ENCODE measurements at regions not wholly inside any gene's neighbourhood (a gene's known extent, or its start where the extent isn't known, plus 50 kb on each side); places are given as distances from the start of the nearest gene placed in this dataset.
"Not testable (repeated sequence)": the region's sequence is repeated elsewhere in the genome, so short reads cannot be mapped to it uniquely, and the experiment has no call there.

DNA sequence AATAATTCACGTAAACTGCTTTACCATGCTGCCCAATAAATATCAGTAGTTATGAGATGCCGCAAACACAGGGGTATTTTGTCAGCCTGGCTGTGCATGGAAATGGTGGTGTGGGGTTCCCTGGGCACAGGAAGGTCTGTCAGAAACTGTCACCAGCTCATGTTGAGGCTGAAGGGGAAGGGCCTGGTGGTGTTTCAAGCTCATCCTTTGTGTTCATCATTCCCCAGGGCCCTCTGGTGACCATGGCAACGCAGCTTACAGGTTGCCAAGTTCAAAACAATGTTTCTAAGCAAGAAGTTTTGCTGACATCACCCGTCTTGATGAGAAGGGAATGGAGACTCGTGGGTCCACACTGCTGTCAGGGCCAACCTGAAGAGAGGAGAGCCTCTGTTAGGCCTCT, 348.9 kb upstream of the C16orf82 start:
- Histone ChIP-seq H3K27me3 (ENCODE audit: control insufficient read depth in 1 of 2, insufficient read depth in 2 of 2, low read length in 2 of 2) (peaks cover 0 to 3% of the 10 kb centered on the region in 2 donors), H3K4me3 (ENCODE audit: low read depth in 1 of 2, low read length in 2 of 2) (no peak overlapping the region), H3K36me3 (ENCODE audit: control insufficient read depth in 2 of 2, insufficient read depth in 2 of 2, low read length in 1 of 2) (no peaks in the 10 kb centered on the region), H3K4me1 (ENCODE audit: control insufficient read depth in 2 of 2, insufficient read depth in 2 of 2, low read length in 1 of 2) (no peaks in the 10 kb centered on the region), H3K27ac (ENCODE audit: low read depth in 2 of 2, low read length in 1 of 2) (no peak overlapping the region), H3K9me3 (ENCODE audit: control insufficient read depth in 2 of 2, insufficient read depth in 1 of 2, low read depth in 1 of 2, low read length in 1 of 2) (no peaks in the 10 kb centered on the region)
- WGBS, 2 donors = 63 to 73% methylated on average over 5 of the region's 5 CpGs

DNA sequence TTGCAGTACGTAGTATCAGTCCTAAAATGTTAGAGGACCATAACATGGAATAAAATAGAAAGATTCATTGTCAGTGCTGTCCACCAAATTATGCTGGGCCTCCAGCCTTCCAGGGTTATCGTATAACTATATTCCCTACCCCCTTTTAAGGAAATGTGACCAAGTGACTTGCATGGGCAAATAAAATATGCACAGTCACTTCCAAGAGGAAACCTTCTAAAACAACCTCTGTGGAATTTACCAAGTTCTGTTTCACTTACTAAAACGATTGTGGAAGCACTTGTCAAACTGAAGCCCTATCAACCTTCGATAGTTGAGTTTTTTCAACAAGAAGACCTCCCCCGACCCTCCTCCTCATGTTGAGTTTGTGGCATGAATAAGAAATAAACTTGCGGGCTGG, 345.4 kb upstream of the C16orf82 start:
- Histone ChIP-seq H3K9me3 (ENCODE audit: control insufficient read depth in 2 of 2, insufficient read depth in 1 of 2, low read depth in 1 of 2, low read length in 1 of 2) (no peaks in the 10 kb centered on the region), H3K36me3 (ENCODE audit: control insufficient read depth in 2 of 2, insufficient read depth in 2 of 2, low read length in 1 of 2) (no peaks in the 10 kb centered on the region), H3K4me1 (ENCODE audit: control insufficient read depth in 2 of 2, insufficient read depth in 2 of 2, low read length in 1 of 2) (no peaks in the 10 kb centered on the region), H3K4me3 (ENCODE audit: low read depth in 1 of 2, low read length in 2 of 2) (no peak overlapping the region), H3K27me3 (ENCODE audit: control insufficient read depth in 1 of 2, insufficient read depth in 2 of 2, low read length in 2 of 2) (peaks cover 0 to 3% of the 10 kb centered on the region in 2 donors), H3K27ac (ENCODE audit: low read depth in 2 of 2, low read length in 1 of 2) (no peak overlapping the region)
- WGBS, 2 donors = 75 to 78% methylated on average over 6 of the region's 6 CpGs

- not testable (repeated sequence) for H3K9me3 ChIP-seq (ENCODE audit: control insufficient read depth in 2 of 2, insufficient read depth in 1 of 2, low read depth in 1 of 2, low read length in 1 of 2); H3K4me3 ChIP-seq (ENCODE audit: low read depth in 1 of 2, low read length in 2 of 2); H3K36me3 ChIP-seq (ENCODE audit: control insufficient read depth in 2 of 2, insufficient read depth in 2 of 2, low read length in 1 of 2); H3K4me1 ChIP-seq (ENCODE audit: control insufficient read depth in 2 of 2, insufficient read depth in 2 of 2, low read length in 1 of 2); H3K27ac ChIP-seq (ENCODE audit: low read depth in 2 of 2, low read length in 1 of 2); H3K27me3 ChIP-seq (ENCODE audit: control insufficient read depth in 1 of 2, insufficient read depth in 2 of 2, low read length in 2 of 2)
- 91 to 95% methylated on average over 3 of the region's 3 CpGs for WGBS, 2 donors
These were observed 344.8 kb upstream of the C16orf82 start for GRCh38 chr16:26721957-26722356.

DNA sequence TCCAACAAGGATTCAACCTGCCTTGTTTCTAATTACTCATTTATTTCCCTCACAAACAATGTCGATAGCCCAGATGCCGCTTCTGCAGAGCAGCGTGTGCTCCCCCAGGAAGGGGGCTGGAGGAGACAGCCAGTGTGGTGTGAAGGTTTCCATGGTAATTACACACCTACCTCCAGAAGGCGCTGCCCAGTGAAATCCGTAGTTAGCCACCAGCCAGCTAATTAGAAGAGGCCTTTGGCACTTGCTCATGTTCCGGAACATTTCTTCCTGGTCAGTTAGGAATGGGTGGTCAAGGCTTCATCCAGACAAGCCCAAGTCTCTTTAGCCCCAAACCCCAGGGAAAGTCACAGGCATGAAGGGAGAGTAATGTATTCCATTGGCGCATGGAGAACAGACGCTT, 342.5 kb upstream of the C16orf82 start:
- Histone ChIP-seq H3K4me3 (ENCODE audit: low read depth in 1 of 2, low read length in 2 of 2) (no peak overlapping the region), H3K9me3 (ENCODE audit: control insufficient read depth in 2 of 2, insufficient read depth in 1 of 2, low read depth in 1 of 2, low read length in 1 of 2) (no peaks in the 10 kb centered on the region), H3K36me3 (ENCODE audit: control insufficient read depth in 2 of 2, insufficient read depth in 2 of 2, low read length in 1 of 2) (no peaks in the 10 kb centered on the region), H3K27me3 (ENCODE audit: control insufficient read depth in 1 of 2, insufficient read depth in 2 of 2, low read length in 2 of 2) (no peaks in the 10 kb centered on the region), H3K27ac (ENCODE audit: low read depth in 2 of 2, low read length in 1 of 2) (no peak overlapping the region), H3K4me1 (ENCODE audit: control insufficient read depth in 2 of 2, insufficient read depth in 2 of 2, low read length in 1 of 2) (no peaks in the 10 kb centered on the region)
- 75 to 79% methylated on average over 8 of the region's 8 CpGs for WGBS, 2 donors

DNA sequence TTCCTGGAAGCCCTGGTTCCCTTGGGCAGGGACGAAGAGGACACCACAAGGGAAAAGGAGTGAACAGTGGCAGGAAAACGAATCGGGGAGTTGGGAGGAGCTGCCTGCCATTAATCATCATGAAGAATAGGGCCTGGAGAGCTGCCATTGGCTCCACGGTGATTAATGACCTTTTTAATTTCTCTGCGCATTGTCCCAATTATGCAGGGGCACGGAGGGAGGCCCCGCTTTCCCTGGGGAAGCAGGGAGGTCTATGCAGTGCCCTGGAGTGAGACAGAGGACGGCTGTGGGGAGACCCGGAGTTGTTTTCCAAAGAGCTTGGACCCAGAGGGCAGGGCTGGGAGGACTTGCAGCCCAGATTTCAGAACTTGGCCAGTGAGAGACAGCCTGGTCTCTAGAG, 338.9 kb upstream of the C16orf82 start:
- Histone ChIP-seq H3K4me3 (ENCODE audit: low read depth in 1 of 2, low read length in 2 of 2) (no peak overlapping the region), H3K27ac (ENCODE audit: low read depth in 2 of 2, low read length in 1 of 2) (no peak overlapping the region), H3K4me1 (ENCODE audit: control insufficient read depth in 2 of 2, insufficient read depth in 2 of 2, low read length in 1 of 2) (no peaks in the 10 kb centered on the region), H3K36me3 (ENCODE audit: control insufficient read depth in 2 of 2, insufficient read depth in 2 of 2, low read length in 1 of 2) (no peaks in the 10 kb centered on the region), H3K9me3 (ENCODE audit: control insufficient read depth in 2 of 2, insufficient read depth in 1 of 2, low read depth in 1 of 2, low read length in 1 of 2) (no peaks in the 10 kb centered on the region), H3K27me3 (ENCODE audit: control insufficient read depth in 1 of 2, insufficient read depth in 2 of 2, low read length in 2 of 2) (no peaks in the 10 kb centered on the region)
- WGBS, 2 donors = 11 to 13% methylated on average over 9 of the region's 9 CpGs

- Histone ChIP-seq H3K4me3 (ENCODE audit: low read depth in 1 of 2, low read length in 2 of 2) (no peak overlapping the region), H3K9me3 (ENCODE audit: control insufficient read depth in 2 of 2, insufficient read depth in 1 of 2, low read depth in 1 of 2, low read length in 1 of 2) (no peaks in the 10 kb centered on the region), H3K36me3 (ENCODE audit: control insufficient read depth in 2 of 2, insufficient read depth in 2 of 2, low read length in 1 of 2) (no peaks in the 10 kb centered on the region), H3K27ac (ENCODE audit: low read depth in 2 of 2, low read length in 1 of 2) (no peak overlapping the region), H3K4me1 (ENCODE audit: control insufficient read depth in 2 of 2, insufficient read depth in 2 of 2, low read length in 1 of 2) (no peaks in the 10 kb centered on the region), H3K27me3 (ENCODE audit: control insufficient read depth in 1 of 2, insufficient read depth in 2 of 2, low read length in 2 of 2) (no peaks in the 10 kb centered on the region)
- WGBS, 2 donors = 76 to 80% methylated on average over 2 of the region's 2 CpGs
These were observed 336.7 kb upstream of the C16orf82 start for GRCh38 chr16:26729951-26730541.

DNA sequence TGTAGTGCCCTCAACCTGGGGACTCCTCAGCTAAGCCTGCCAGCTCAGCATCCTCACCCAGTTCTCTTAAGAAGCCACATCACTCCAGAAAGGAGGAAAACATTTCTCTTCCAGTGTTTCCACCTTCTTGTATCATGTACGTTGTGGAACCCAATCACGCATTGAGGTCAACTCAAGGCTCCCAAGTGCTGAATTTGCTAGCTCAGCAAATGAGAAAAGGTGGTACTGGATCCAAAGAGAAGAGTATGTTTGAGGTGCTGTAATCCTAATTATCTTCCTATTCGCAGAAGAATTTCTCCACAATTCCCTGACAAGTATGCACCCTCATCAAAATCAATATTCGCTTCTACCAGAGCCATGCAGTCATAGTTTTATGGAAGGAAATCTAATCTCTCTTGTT, 335.0 kb upstream of the C16orf82 start:
- Histone ChIP-seq H3K27ac (ENCODE audit: low read depth in 2 of 2, low read length in 1 of 2) (no peak overlapping the region), H3K4me1 (ENCODE audit: control insufficient read depth in 2 of 2, insufficient read depth in 2 of 2, low read length in 1 of 2) (no peaks in the 10 kb centered on the region), H3K9me3 (ENCODE audit: control insufficient read depth in 2 of 2, insufficient read depth in 1 of 2, low read depth in 1 of 2, low read length in 1 of 2) (no peaks in the 10 kb centered on the region), H3K27me3 (ENCODE audit: control insufficient read depth in 1 of 2, insufficient read depth in 2 of 2, low read length in 2 of 2) (no peaks in the 10 kb centered on the region), H3K36me3 (ENCODE audit: control insufficient read depth in 2 of 2, insufficient read depth in 2 of 2, low read length in 1 of 2) (no peaks in the 10 kb centered on the region), H3K4me3 (ENCODE audit: low read depth in 1 of 2, low read length in 2 of 2) (no peak overlapping the region)
- WGBS, 2 donors = 76 to 92% methylated on average over 4 of the region's 4 CpGs

GRCh38 chr16:26733710-26734109, 333.0 kb upstream of the C16orf82 start:
- Histone ChIP-seq H3K9me3 (ENCODE audit: control insufficient read depth in 2 of 2, insufficient read depth in 1 of 2, low read depth in 1 of 2, low read length in 1 of 2) (no peaks in the 10 kb centered on the region), H3K4me1 (ENCODE audit: control insufficient read depth in 2 of 2, insufficient read depth in 2 of 2, low read length in 1 of 2) (no peaks in the 10 kb centered on the region), H3K36me3 (ENCODE audit: control insufficient read depth in 2 of 2, insufficient read depth in 2 of 2, low read length in 1 of 2) (no peaks in the 10 kb centered on the region), H3K27ac (ENCODE audit: low read depth in 2 of 2, low read length in 1 of 2) (no peak overlapping the region), H3K4me3 (ENCODE audit: low read depth in 1 of 2, low read length in 2 of 2) (no peak overlapping the region), H3K27me3 (ENCODE audit: control insufficient read depth in 1 of 2, insufficient read depth in 2 of 2, low read length in 2 of 2) (no peaks in the 10 kb centered on the region)
- WGBS, 2 donors = 31 to 41% methylated on average over 1 of the region's 1 CpG

GRCh38 chr16:26735521-26735920, 331.2 kb upstream of the C16orf82 start:
- H3K4me1 ChIP-seq (ENCODE audit: control insufficient read depth in 2 of 2, insufficient read depth in 2 of 2, low read length in 1 of 2) = peaks cover 0 to 2% of the 10 kb centered on the region in 2 donors
- H3K27ac ChIP-seq (ENCODE audit: low read depth in 2 of 2, low read length in 1 of 2) = no peak overlapping the region
- H3K27me3 ChIP-seq (ENCODE audit: control insufficient read depth in 1 of 2, insufficient read depth in 2 of 2, low read length in 2 of 2) = no peaks in the 10 kb centered on the region
- no peaks in the 10 kb centered on the region for H3K36me3 ChIP-seq (ENCODE audit: control insufficient read depth in 2 of 2, insufficient read depth in 2 of 2, low read length in 1 of 2)
- 81 to 93% methylated on average over 3 of the region's 3 CpGs for WGBS, 2 donors
- H3K4me3 ChIP-seq (ENCODE audit: low read depth in 1 of 2, low read length in 2 of 2) = no peak overlapping the region
- no peaks in the 10 kb centered on the region for H3K9me3 ChIP-seq (ENCODE audit: control insufficient read depth in 2 of 2, insufficient read depth in 1 of 2, low read depth in 1 of 2, low read length in 1 of 2)

DNA sequence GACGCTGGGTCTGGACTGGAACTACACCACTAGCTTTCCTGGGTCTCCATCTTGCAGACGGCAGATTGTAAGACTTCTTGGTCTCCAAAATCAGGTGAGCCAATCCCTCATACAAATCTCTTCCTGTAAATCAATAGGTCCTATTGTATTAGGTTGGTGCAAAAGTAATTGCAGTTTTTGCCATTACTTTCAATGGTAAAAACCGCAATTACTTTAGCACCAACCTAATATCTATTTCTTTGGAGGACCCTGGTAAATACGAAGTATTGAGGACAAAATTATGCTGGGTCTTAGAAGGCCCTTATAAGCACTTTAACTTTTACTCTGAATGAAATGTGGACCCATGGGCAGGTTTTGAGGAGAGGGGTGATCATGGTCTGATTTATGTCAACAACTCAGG, 330.6 kb upstream of the C16orf82 start:
- no peaks in the 10 kb centered on the region for H3K36me3 ChIP-seq (ENCODE audit: control insufficient read depth in 2 of 2, insufficient read depth in 2 of 2, low read length in 1 of 2)
- no peaks in the 10 kb centered on the region for H3K9me3 ChIP-seq (ENCODE audit: control insufficient read depth in 2 of 2, insufficient read depth in 1 of 2, low read depth in 1 of 2, low read length in 1 of 2)
- no peaks in the 10 kb centered on the region for H3K27me3 ChIP-seq (ENCODE audit: control insufficient read depth in 1 of 2, insufficient read depth in 2 of 2, low read length in 2 of 2)
- no peak overlapping the region for H3K4me3 ChIP-seq (ENCODE audit: low read depth in 1 of 2, low read length in 2 of 2)
- peaks cover 0 to 3% of the 10 kb centered on the region in 2 donors for H3K4me1 ChIP-seq (ENCODE audit: control insufficient read depth in 2 of 2, insufficient read depth in 2 of 2, low read length in 1 of 2)
- WGBS, 2 donors = 72 to 89% methylated on average over 4 of the region's 4 CpGs
- no peak overlapping the region for H3K27ac ChIP-seq (ENCODE audit: low read depth in 2 of 2, low read length in 1 of 2)
